SK-N-MC (cell line): ENCODE measurements at regions not wholly inside any gene's neighbourhood (a gene's known extent, or its start where the extent isn't known, plus 50 kb on each side); places are given as distances from the start of the nearest gene placed in this dataset.

Experiments used
- DNase-seq: peaks from one replicate; pipeline ENCODE4 v3.0.0-alpha.2; 2011; ENCODE audit warnings: low read depth, low spot score
- H3K27ac ChIP-seq: fragments of 200-600 bp; sonication (generic); 2 replicates; pipeline ENCODE4 v1.5.1; 2016; ENCODE audit warnings: mixed run types
- H3K36me3 ChIP-seq: fragments of 200-600 bp; sonication (generic); 2 replicates; pipeline ENCODE4 v1.6.1; 2017; ENCODE audit warnings: antibody characterized with exemption, low read length, mixed read lengths; ENCODE audit not compliant: insufficient read depth
- H3K4me3 ChIP-seq: fragments of 200-600 bp; sonication (generic); 2 replicates; pipeline ENCODE4 v1.5.1; 2016
- H3K9ac ChIP-seq: fragments of 200-600 bp; sonication (generic); 2 replicates; pipeline ENCODE4 v1.8.0; 2017; ENCODE audit warnings: mixed run types, mixed read lengths; ENCODE audit not compliant: insufficient read length
- H3K9me3 ChIP-seq: fragments of 200-600 bp; sonication (generic); 2 replicates; pipeline ENCODE4 v1.6.1; 2017; ENCODE audit warnings: low read depth, mild to moderate bottlenecking, antibody characterized with exemption, low read length, moderate library complexity, mixed read lengths
- EZH2 ChIP-seq: fragments of 200-600 bp; sonication (generic); IDR thresholded peaks from one replicate; pipeline ENCODE4 v1.6.1; 2017; ENCODE audit warnings: antibody characterized with exemption
- FOXP2 ChIP-seq: optimal IDR thresholded peaks from 2 replicates; pipeline ENCODE3; 2011; ENCODE audit warnings: mild to moderate bottlenecking, moderate library complexity; ENCODE audit not compliant: insufficient read depth; ENCODE audit errors: extremely low read length, control extremely low read depth
- POLR2AphosphoS5 ChIP-seq: IDR thresholded peaks from 2 replicates; pipeline ENCODE4 v1.6.1; 2012; ENCODE audit warnings: mild to moderate bottlenecking, low read depth, low read length, borderline replicate concordance

- DNase-seq, result no peak
- H3K27ac ChIP-seq, result no peak overlapping the region
- TF ChIP-seq POLR2AphosphoS5, result no peak
- TF ChIP-seq FOXP2, result no peak
- no peak for TF ChIP-seq EZH2
- no peak overlapping the region for H3K9ac ChIP-seq
- H3K4me3 ChIP-seq, result no peak overlapping the region
- H3K9me3 ChIP-seq, result no peaks in the 10 kb centered on the region
- H3K36me3 ChIP-seq, result no peaks in the 10 kb centered on the region
Observed at GRCh38 chr18:79613186-79613931, 66.2 kb upstream of the CTDP1 start.

- Histone ChIP-seq H3K9me3 (no peaks in the 10 kb centered on the region), H3K36me3 (no peaks in the 10 kb centered on the region), H3K27ac (no peak overlapping the region), H3K4me3 (no peak overlapping the region), H3K9ac (no peak overlapping the region)
- TF ChIP-seq POLR2AphosphoS5 (no peak), FOXP2 (no peak), EZH2 (no peak)
- no peak for DNase-seq
Observed at GRCh38 chr18:79614211-79614955, 65.2 kb upstream of the CTDP1 start.

GRCh38 chr18:79615091-79615490 is 64.5 kb upstream of the CTDP1 start:
- Histone ChIP-seq H3K4me3 (no peak overlapping the region), H3K36me3 (no peaks in the 10 kb centered on the region), H3K9me3 (no peaks in the 10 kb centered on the region), H3K9ac (no peak overlapping the region), H3K27ac (no peak overlapping the region)
- TF ChIP-seq FOXP2, result no peak
- no peak for TF ChIP-seq POLR2AphosphoS5
- TF ChIP-seq EZH2, result no peak
- DNase-seq, result no peak

GRCh38 chr18:79615586-79615985 is 64.0 kb upstream of the CTDP1 start:
- Histone ChIP-seq H3K4me3 (no peak overlapping the region), H3K27ac (no peak overlapping the region), H3K9me3 (no peaks in the 10 kb centered on the region), H3K36me3 (no peaks in the 10 kb centered on the region), H3K9ac (no peak overlapping the region)
- TF ChIP-seq EZH2, result no peak
- no peak for TF ChIP-seq POLR2AphosphoS5
- no peak for TF ChIP-seq FOXP2
- no peak for DNase-seq

- no peak overlapping the region for H3K9ac ChIP-seq
- TF ChIP-seq FOXP2 (no peak), EZH2 (no peak), POLR2AphosphoS5 (no peak)
- no peaks in the 10 kb centered on the region for H3K36me3 ChIP-seq
- no peak overlapping the region for H3K4me3 ChIP-seq
- no peak overlapping the region for H3K27ac ChIP-seq
- H3K9me3 ChIP-seq, result no peaks in the 10 kb centered on the region
- DNase-seq, result no peak
Observed at GRCh38 chr18:79616651-79617510, 62.7 kb upstream of the CTDP1 start.

GRCh38 chr18:79617511-79618500 is 61.8 kb upstream of the CTDP1 start:
- no peak overlapping the region for H3K4me3 ChIP-seq

GRCh38 chr18:79620576-79621165 is 58.9 kb upstream of the CTDP1 start:
- no peak for DNase-seq
- no peak overlapping the region for H3K4me3 ChIP-seq
- H3K9ac ChIP-seq, result no peak overlapping the region
- no peaks in the 10 kb centered on the region for H3K9me3 ChIP-seq
- H3K36me3 ChIP-seq, result no peaks in the 10 kb centered on the region
- no peak overlapping the region for H3K27ac ChIP-seq
- TF ChIP-seq EZH2, result no peak
- no peak for TF ChIP-seq FOXP2
- no peak for TF ChIP-seq POLR2AphosphoS5

More at GRCh38 chr18:79617511-79618500, 61.8 kb upstream of the CTDP1 start:
- no peak for DNase-seq
- H3K9me3 ChIP-seq, result no peaks in the 10 kb centered on the region
- TF ChIP-seq EZH2 (no peak), POLR2AphosphoS5 (no peak), FOXP2 (no peak)
- no peak overlapping the region for H3K9ac ChIP-seq
- no peak overlapping the region for H3K27ac ChIP-seq
- no peaks in the 10 kb centered on the region for H3K36me3 ChIP-seq
